H9 (cell line): ENCODE measurements at regions not wholly inside any gene's neighbourhood (a gene's known extent, or its start where the extent isn't known, plus 50 kb on each side); places are given as distances from the start of the nearest gene placed in this dataset.

ENCODE experiments used
- DNase-seq: peaks from one replicate; pipeline ENCODE4 v3.0.0-alpha.2; 2017
- H2AFZ ChIP-seq: one replicate; pipeline ENCODE4 v1.6.1; 2013; ENCODE audit warnings: mild to moderate bottlenecking, low read length, control low read depth, moderate library complexity
- H2AK5ac ChIP-seq: 2 replicates; pipeline ENCODE4 v1.6.1; 2013; ENCODE audit warnings: low read length, control low read depth, mixed read lengths; ENCODE audit not compliant: insufficient read length
- H2BK120ac ChIP-seq: one replicate; pipeline ENCODE4 v1.6.1; 2013; ENCODE audit warnings: low read depth, mild to moderate bottlenecking, low read length, control low read depth, inconsistent platforms; ENCODE audit not compliant: poor library complexity, severe bottlenecking
- H2BK12ac ChIP-seq: 2 replicates; pipeline ENCODE4 v1.6.1; 2013; ENCODE audit warnings: low read length, control low read depth, mixed read lengths, low read depth; ENCODE audit not compliant: insufficient read length
- H2BK15ac ChIP-seq: 2 replicates; pipeline ENCODE4 v1.6.1; 2013; ENCODE audit warnings: low read depth, low read length, control low read depth
- H2BK20ac ChIP-seq: one replicate; pipeline ENCODE4 v1.6.1; 2013; ENCODE audit warnings: low read depth, mild to moderate bottlenecking, low read length, control low read depth, inconsistent platforms; ENCODE audit not compliant: poor library complexity, severe bottlenecking
- H2BK5ac ChIP-seq: 2 replicates; pipeline ENCODE4 v1.6.1; 2013; ENCODE audit warnings: low read length, control low read depth, mixed read lengths; ENCODE audit not compliant: insufficient read length
- H3K14ac ChIP-seq: 2 replicates; pipeline ENCODE4 v1.6.1; 2013; ENCODE audit warnings: low read length, control low read depth; ENCODE audit not compliant: insufficient read depth
- H3K18ac ChIP-seq: 2 replicates; pipeline ENCODE4 v1.6.1; 2013; ENCODE audit warnings: low read depth, mild to moderate bottlenecking, mixed read lengths, low read length, control low read depth; ENCODE audit not compliant: insufficient read length
- H3K23ac ChIP-seq: 2 replicates; pipeline ENCODE4 v1.6.1; 2013; ENCODE audit warnings: low read length, control low read depth, mixed read lengths, low read depth; ENCODE audit not compliant: insufficient read length
- H3K23me2 ChIP-seq: 2 replicates; pipeline ENCODE4 v1.6.1; 2013; ENCODE audit warnings: low read depth, mild to moderate bottlenecking, mixed read lengths, low read length, control low read depth; ENCODE audit not compliant: insufficient read length, poor library complexity, severe bottlenecking
- H3K27ac ChIP-seq: 2 replicates; pipeline ENCODE4 v1.5.1; 2013; ENCODE audit warnings: low read length, control low read depth, mixed read lengths, low read depth; ENCODE audit not compliant: insufficient read length
- H3K27me3 ChIP-seq: 2 replicates; pipeline ENCODE4 v1.6.1; 2013; ENCODE audit warnings: low read length, control low read depth, inconsistent platforms; ENCODE audit not compliant: insufficient read depth
- H3K4ac ChIP-seq: 2 replicates; pipeline ENCODE4 v1.6.1; 2013; ENCODE audit warnings: low read depth, mild to moderate bottlenecking, control low read depth, inconsistent platforms, low read length, moderate library complexity
- H3K4me1 ChIP-seq: 2 replicates; pipeline ENCODE4 v1.6.1; 2013; ENCODE audit warnings: low read length, control low read depth, inconsistent platforms; ENCODE audit not compliant: insufficient read depth
- H3K4me2 ChIP-seq: 2 replicates; pipeline ENCODE4 v1.6.1; 2013; ENCODE audit warnings: low read length, control low read depth, mixed read lengths; ENCODE audit not compliant: insufficient read length, insufficient read depth
- H3K56ac ChIP-seq: 2 replicates; pipeline ENCODE4 v1.6.1; 2013; ENCODE audit warnings: low read depth, mild to moderate bottlenecking, mixed read lengths, low read length, control low read depth; ENCODE audit not compliant: insufficient read length
- H3K79me1 ChIP-seq: 2 replicates; pipeline ENCODE4 v1.6.1; 2013; ENCODE audit warnings: low read depth, mild to moderate bottlenecking, moderate library complexity, low read length, control low read depth, inconsistent platforms; ENCODE audit not compliant: insufficient read depth, poor library complexity, severe bottlenecking
- H3K79me2 ChIP-seq: 2 replicates; pipeline ENCODE4 v1.6.1; 2013; ENCODE audit warnings: low read length, control low read depth, inconsistent platforms; ENCODE audit not compliant: insufficient read depth
- H3K9ac ChIP-seq: 2 replicates; pipeline ENCODE4 v1.6.1; 2013; ENCODE audit warnings: low read length, control low read depth, mixed read lengths; ENCODE audit not compliant: insufficient read length; ENCODE audit errors: extremely low read depth
- H3K9me3 ChIP-seq: one replicate; pipeline ENCODE4 v1.6.1; 2013; ENCODE audit warnings: low read depth, low read length, inconsistent platforms; ENCODE audit not compliant: control insufficient read depth
- H3T11ph ChIP-seq: one replicate; pipeline ENCODE4 v1.6.1; 2013; ENCODE audit warnings: mild to moderate bottlenecking, low read length, control low read depth, inconsistent platforms
- H4K20me1 ChIP-seq: one replicate; pipeline ENCODE4 v1.6.1; 2013; ENCODE audit not compliant: control insufficient read depth, insufficient read length, insufficient read depth
- H4K5ac ChIP-seq: 2 replicates; pipeline ENCODE4 v1.6.1; 2013; ENCODE audit warnings: low read depth, mild to moderate bottlenecking, mixed read lengths, low read length, control low read depth; ENCODE audit not compliant: insufficient read length
- H4K8ac ChIP-seq: replicated peaks from 2 replicates; pipeline ENCODE4 v1.6.1; 2013; ENCODE audit warnings: low read length, control low read depth, mixed read lengths, low read depth; ENCODE audit not compliant: insufficient read length
- H4K91ac ChIP-seq: 2 replicates; pipeline ENCODE4 v1.6.1; 2013; ENCODE audit warnings: low read depth, mild to moderate bottlenecking, moderate library complexity, mixed read lengths, low read length, control low read depth; ENCODE audit not compliant: insufficient read length
- H3K27ac Mint-ChIP-seq, 3 experiments: 2 replicates in 2 of 3; 3 replicates in 1 of 3; pipeline ENCODE4 v1.8.0; 2020 to 2021; ENCODE audit warnings: mixed read lengths in 3 of 3, mild to moderate bottlenecking in 1 of 3, moderate library complexity in 1 of 3
- H3K27me3 Mint-ChIP-seq: 2 replicates; pipeline ENCODE4 v1.8.0; 2021; ENCODE audit warnings: low read depth, mild to moderate bottlenecking, moderate library complexity, mixed read lengths
- H3K36me3 Mint-ChIP-seq, 3 experiments: 2 replicates in 2 of 3; 3 replicates in 1 of 3; pipeline ENCODE4 v1.8.0; 2020 to 2021; ENCODE audit warnings: low read depth in 3 of 3, mixed read lengths in 3 of 3; ENCODE audit not compliant: insufficient read depth in 1 of 3
- H3K4me1 Mint-ChIP-seq, 2 experiments: 2 replicates each; pipeline ENCODE4 v1.8.0; 2020; ENCODE audit warnings: mixed read lengths in 2 of 2
- H3K4me3 Mint-ChIP-seq, 2 experiments: 2 replicates in 1 of 2; 3 replicates in 1 of 2; pipeline ENCODE4 v1.8.0; 2020 to 2021; ENCODE audit warnings: mild to moderate bottlenecking in 2 of 2, mixed read lengths in 2 of 2, moderate library complexity in 1 of 2
- H3K9me3 Mint-ChIP-seq, 2 experiments: 2 replicates in 1 of 2; 3 replicates in 1 of 2; pipeline ENCODE4 v1.8.0; 2020; ENCODE audit warnings: mild to moderate bottlenecking in 2 of 2, mixed read lengths in 2 of 2, moderate library complexity in 1 of 2
- CTCF ChIP-seq: fragments of 200-600 bp; sonication (generic); conservative IDR thresholded peaks from 3 replicates; pipeline ENCODE4 v1.8.0; 2021; ENCODE audit warnings: antibody characterized with exemption, mild to moderate bottlenecking
- WGBS: extraction: QIAGEN DNeasy Blood & Tissue Kit; methylation state at CpG from one replicate; pipeline ENCODE4 v1.1.7; 2013; ENCODE audit warnings: missing lambda C conversion rate, low lambda C conversion rate, mixed read lengths; ENCODE audit not compliant: insufficient read length; ENCODE audit errors: extremely low coverage; 5-methylcytosine and 5-hydroxymethylcytosine counted together

GRCh38 chr11:121358760-121359159 lies 66.2 kb downstream of the SC5D start:
- no peaks in the 10 kb centered on the region for H3K23me2 ChIP-seq
- no peak overlapping the region for H4K5ac ChIP-seq
- H2BK15ac ChIP-seq = no peak overlapping the region
- H2BK120ac ChIP-seq = no peak overlapping the region
- no peak overlapping the region for H2BK20ac ChIP-seq
- no peak overlapping the region for H3K4ac ChIP-seq
- no peaks in the 10 kb centered on the region for H3K36me3 Mint-ChIP-seq
- H4K20me1 ChIP-seq = no peaks in the 10 kb centered on the region
- no peak overlapping the region for H4K8ac ChIP-seq
- H3K4me1 ChIP-seq = no peaks in the 10 kb centered on the region; the same call in 1 of the 2 replicates
- no peaks in the 10 kb centered on the region; the same call in 1 of the 2 replicates for H3K27me3 Mint-ChIP-seq
- no peak for DNase-seq
- H3K56ac ChIP-seq = no peak overlapping the region
- H3K79me1 ChIP-seq = no peaks in the 10 kb centered on the region
- no peak overlapping the region for H3K14ac ChIP-seq
- no peaks in the 10 kb centered on the region for H3K9me3 ChIP-seq
- H2BK12ac ChIP-seq = no peak overlapping the region
- no peak overlapping the region for H3K9ac ChIP-seq
- H3K18ac ChIP-seq = no peak overlapping the region
- WGBS = no CpG with 5 or more reads among the region's 1 CpG
- H2AK5ac ChIP-seq = no peak overlapping the region
- no peak overlapping the region for H3T11ph ChIP-seq
- no peak overlapping the region for H4K91ac ChIP-seq
- peaks cover 3 to 4% of the 10 kb centered on the region in 2 experiments; a peak in 1 of 4 replicates for H3K4me1 Mint-ChIP-seq
- no peak overlapping the region for H2AFZ ChIP-seq
- no peak overlapping the region for H3K4me2 ChIP-seq
- no peaks in the 10 kb centered on the region for H3K9me3 Mint-ChIP-seq
- H2BK5ac ChIP-seq = no peak overlapping the region
- H3K27ac Mint-ChIP-seq = no peak overlapping the region
- H3K23ac ChIP-seq = no peak overlapping the region
- H3K27me3 ChIP-seq = no peaks in the 10 kb centered on the region
- H3K27ac ChIP-seq = no peak overlapping the region
- no peak for TF ChIP-seq CTCF
- no peak overlapping the region for H3K4me3 Mint-ChIP-seq
- no peaks in the 10 kb centered on the region; the same call in 1 of the 2 replicates for H3K79me2 ChIP-seq
